Spleen (tissue), 11 donors: ENCODE measurements at regions not wholly inside any gene's neighbourhood (a gene's known extent, or its start where the extent isn't known, plus 50 kb on each side); places are given as distances from the start of the nearest gene placed in this dataset.

ENCODE experiments used
- DNase-seq: peaks from one replicate; pipeline ENCODE4 v3.0.0-alpha.2; 2020
- H3K27ac ChIP-seq, 8 donors: fragments of 200-600 bp; sonication (generic) in 7 of 8; 1 replicate in 4 of 8; 2 replicates in 4 of 8; pipeline versions ENCODE4 v1.5.0 to v1.8.0; 2016 to 2021; ENCODE audit warnings: inconsistent platforms in 4 of 8, mild to moderate bottlenecking in 4 of 8, moderate library complexity in 1 of 8
- H3K27me3 ChIP-seq, 7 donors: fragments of 200-600 bp; sonication (generic) in 6 of 7; replicated peaks in 1 of 7; 1 replicate in 4 of 7; 2 replicates in 3 of 7; pipeline versions ENCODE4 v1.5.0 to v1.8.0; 2016 to 2021; ENCODE audit warnings: inconsistent platforms in 3 of 7, mild to moderate bottlenecking in 1 of 7
- H3K36me3 ChIP-seq, 6 donors: fragments of 200-600 bp; sonication (generic) in 5 of 6; 1 replicate in 4 of 6; 2 replicates in 2 of 6; pipeline versions ENCODE4 v1.5.0 to v1.8.0; 2016 to 2021; ENCODE audit warnings: inconsistent platforms in 2 of 6
- H3K4me1 ChIP-seq, 6 donors: fragments of 200-600 bp; sonication (generic) in 5 of 6; 1 replicate in 3 of 6; 2 replicates in 3 of 6; pipeline versions ENCODE4 v1.5.0 to v1.8.0; 2016 to 2021; ENCODE audit warnings: inconsistent platforms in 3 of 6
- H3K4me3 ChIP-seq, 8 donors: fragments of 200-600 bp; sonication (generic) in 7 of 8; 1 replicate in 4 of 8; 2 replicates in 4 of 8; pipeline versions ENCODE4 v1.5.0 to v1.8.0; 2016 to 2021; ENCODE audit warnings: inconsistent platforms in 4 of 8, mild to moderate bottlenecking in 4 of 8, moderate library complexity in 2 of 8
- H3K9me3 ChIP-seq, 8 donors: fragments of 200-600 bp; sonication (generic) in 7 of 8; 1 replicate in 4 of 8; 2 replicates in 4 of 8; pipeline versions ENCODE4 v1.5.0 to v1.8.0; 2016 to 2021; ENCODE audit warnings: inconsistent platforms in 4 of 8
- CTCF ChIP-seq, 11 experiments: fragments of 200-600 bp in 7 of 11; fragments of 450-650 bp in 4 of 11; sonication (generic) in 4 of 11; IDR thresholded peaks in 8 of 11; conservative IDR thresholded peaks in 3 of 11; 1 replicate in 7 of 11; 2 replicates in 4 of 11; pipeline versions ENCODE4 v1.4.0 to v1.8.0; 2016 to 2021; ENCODE audit warnings: antibody characterized with exemption in 11 of 11, inconsistent platforms in 4 of 11, mild to moderate bottlenecking in 1 of 11
- POLR2A ChIP-seq, 3 donors: fragments of 450-650 bp; IDR thresholded peaks; one replicate each; pipeline ENCODE4 v1.5.1; 2017; ENCODE audit warnings: antibody characterized with exemption in 3 of 3, mild to moderate bottlenecking in 1 of 3
- POLR2AphosphoS5 ChIP-seq, 3 donors: sonication (generic); formaldehyde crosslinking; IDR thresholded peaks; one replicate each; pipeline ENCODE4 v1.5.1; 2017; ENCODE audit warnings: antibody characterized with exemption in 3 of 3
- WGBS, 5 donors: extraction: QIAGEN DNeasy Blood & Tissue Kit in 3 of 5; methylation state at CpG; one replicate each; pipeline versions ENCODE4 v1.1.5 to v1.1.7; 2013 to 2018; 5-methylcytosine and 5-hydroxymethylcytosine counted together
- intact Hi-C: fragments of 100-400 bp; cut with DNase I; formaldehyde crosslinking; loops from one replicate; pipeline ENCODE4 v1.15.0; 2023; ENCODE audit warnings: low total_unique reads
- donor health status: healthy with polysubstance abuse.
- donor health status: DM: no; HTN: no; CAD: no; lungs with moderate emphysema.
- donor health status: DM: no; HTN: no; CAD: no.
- donor health status: Bipolar disorder and iron deficiency.
- donor health status: healthy.
- donor health status: DM: no; HTN: no; CAD: no.
- donor health status: DM: yes; HTN: yes; CAD: no.

- no peak for DNase-seq
- 89 to 96% (median 94%) methylated on average over 1 of the region's 1 CpG for WGBS, 5 donors
- H3K4me3 ChIP-seq, result no peak overlapping the region
- no peak overlapping the region for H3K27ac ChIP-seq
- no peaks in the 10 kb centered on the region for H3K27me3 ChIP-seq
- intact Hi-C loops, result no loop called here
- H3K36me3 ChIP-seq, result no peaks in the 10 kb centered on the region
- TF ChIP-seq POLR2A (IDR thresholded peaks at IDR 0.05), result no peak
- TF ChIP-seq POLR2AphosphoS5 (IDR thresholded peaks at IDR 0.05), result no peak
- no peak for TF ChIP-seq CTCF (IDR thresholded peaks at IDR 0.05 in 8 of 11, conservative IDR thresholded peaks at IDR 0.05 in 3 of 11)
- H3K9me3 ChIP-seq, result no peaks in the 10 kb centered on the region
- no peaks in the 10 kb centered on the region for H3K4me1 ChIP-seq
Measured at GRCh38 chr4:111855308-111855707, 289.9 kb upstream of the FAM241A start.

DNA sequence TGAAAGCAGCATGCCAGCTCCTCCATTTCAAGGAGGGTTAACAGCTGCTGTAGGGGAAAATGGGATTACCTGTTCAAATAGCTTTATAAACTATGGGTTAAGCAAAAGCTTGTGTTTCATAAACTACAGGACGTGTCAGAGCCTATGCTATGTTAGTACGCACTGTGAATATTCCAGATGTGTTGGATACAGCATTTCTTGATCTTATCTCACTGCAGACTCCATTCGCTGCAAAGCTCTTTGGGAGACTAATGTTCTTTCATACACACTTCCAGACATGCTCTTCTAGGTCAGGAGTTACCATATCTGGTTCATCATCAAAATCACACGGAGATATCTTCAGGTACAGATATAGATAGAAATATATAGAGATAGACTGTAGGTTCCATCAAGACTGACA, 281.2 kb upstream of the FAM241A start:
- TF ChIP-seq CTCF (IDR thresholded peaks at IDR 0.05 in 8 of 11, conservative IDR thresholded peaks at IDR 0.05 in 3 of 11) (no peak), POLR2A (IDR thresholded peaks at IDR 0.05) (no peak)
- H3K4me3 ChIP-seq, result no peak overlapping the region
- no peaks in the 10 kb centered on the region for H3K36me3 ChIP-seq
- no peaks in the 10 kb centered on the region for H3K27me3 ChIP-seq
- no peaks in the 10 kb centered on the region for H3K4me1 ChIP-seq
- no peak overlapping the region for H3K27ac ChIP-seq
- intact Hi-C loops, result no loop called here
- 76 to 91% (median 82%) methylated on average over 4 of the region's 4 CpGs for WGBS, 5 donors
- no peak for DNase-seq
- peaks cover 0 to 12% (median 2%) of the 10 kb centered on the region in 8 donors for H3K9me3 ChIP-seq

DNA sequence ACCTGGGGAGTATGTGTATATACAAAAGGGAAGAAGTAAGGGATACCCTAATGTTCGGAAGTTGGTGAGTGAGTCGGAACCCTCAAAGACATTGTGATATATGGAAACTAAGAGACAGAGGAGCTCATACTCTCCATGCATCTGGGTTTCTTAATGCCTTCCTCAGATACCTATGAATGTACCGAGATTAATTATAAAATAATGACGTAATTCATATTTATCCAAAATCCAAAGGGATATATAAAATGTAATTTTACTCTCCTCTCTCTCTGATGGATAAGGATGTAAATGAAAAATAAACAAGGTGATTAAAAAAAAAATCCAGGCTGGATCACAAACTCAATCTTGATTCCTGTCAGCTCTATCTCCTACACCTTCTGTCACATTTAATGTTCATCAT, 275.9 kb upstream of the FAM241A start:
- Histone ChIP-seq H3K27ac (no peak overlapping the region), H3K27me3 (no peaks in the 10 kb centered on the region), H3K4me1 (no peaks in the 10 kb centered on the region), H3K36me3 (no peaks in the 10 kb centered on the region), H3K4me3 (no peak overlapping the region), H3K9me3 (peaks cover 0 to 12% (median 2%) of the 10 kb centered on the region in 8 donors)
- WGBS, 5 donors, result 91 to 96% (median 92%) methylated on average over 4 of the region's 4 CpGs
- TF ChIP-seq POLR2A (IDR thresholded peaks at IDR 0.05), result no peak
- TF ChIP-seq CTCF (IDR thresholded peaks at IDR 0.05 in 8 of 11, conservative IDR thresholded peaks at IDR 0.05 in 3 of 11), result no peak
- TF ChIP-seq POLR2AphosphoS5 (IDR thresholded peaks at IDR 0.05), result no peak
- intact Hi-C loops, result no loop called here
- DNase-seq, result no peak

- no peak for TF ChIP-seq CTCF (IDR thresholded peaks at IDR 0.05 in 8 of 11, conservative IDR thresholded peaks at IDR 0.05 in 3 of 11)
- TF ChIP-seq POLR2A (IDR thresholded peaks at IDR 0.05), result no peak
- TF ChIP-seq POLR2AphosphoS5 (IDR thresholded peaks at IDR 0.05), result no peak
- intact Hi-C loops, result no loop called here
- WGBS, 5 donors, result 64 to 84% (median 75%) methylated on average over 1 of the region's 1 CpG
- Histone ChIP-seq H3K9me3 (peaks cover 0 to 2% (median 0%) of the 10 kb centered on the region in 8 donors), H3K4me3 (no peak overlapping the region), H3K4me1 (no peaks in the 10 kb centered on the region), H3K27me3 (no peaks in the 10 kb centered on the region), H3K36me3 (no peaks in the 10 kb centered on the region), H3K27ac (no peak overlapping the region)
- no peak for DNase-seq
Measured at GRCh38 chr4:111871802-111872201, 273.5 kb upstream of the FAM241A start.
